ENCODE measurements at regions not wholly inside any gene's neighbourhood (a gene's known extent, or its start where the extent isn't known, plus 50 kb on each side); places are given as distances from the start of the nearest gene placed in this dataset.

GRCh38 chr6:138590796-138591709 lies 91.8 kb upstream of the NHSL1 start (continued):
- peak; percentile 26 for TF ChIP-seq SKIL (IDR thresholded peaks at IDR 0.05; ENCODE audit: low read depth, poor library complexity, severe bottlenecking)
- TF ChIP-seq SMAD5 (IDR thresholded peaks at IDR 0.05; ENCODE audit: low read depth), result no peak
- peak; percentile 62 for TF ChIP-seq IKZF1 (conservative IDR thresholded peaks at IDR 0.05)

GRCh38 chr6:138592749-138593123 lies 93.4 kb upstream of the NHSL1 start:
- Histone ChIP-seq H3K4me1 (ENCODE audit: control insufficient read depth, insufficient read depth, low read length) (peaks cover 7% of the 10 kb centered on the region; the same call in 1 of the 2 replicates), H3K4me3 (peak overlapping the region; percentile 14; the same call in 1 of the 2 replicates), H3K9me3 (replicated peaks; ENCODE audit: control insufficient read depth, insufficient read depth, low read length) (no peaks in the 10 kb centered on the region), H3K4me2 (ENCODE audit: control insufficient read depth, insufficient read depth) (peak overlapping the region; percentile 86), H4K20me1 (ENCODE audit: control insufficient read depth, insufficient read depth) (no peaks in the 10 kb centered on the region), H3K79me2 (ENCODE audit: control insufficient read depth, insufficient read depth, low read length) (no peaks in the 10 kb centered on the region), H2AFZ (ENCODE audit: control insufficient read depth, low read depth, low read length) (peak overlapping the region; percentile 91), H3K36me3 (ENCODE audit: control insufficient read depth in 2 of 2, insufficient read depth in 2 of 2, low read length in 1 of 2) (no peaks in the 10 kb centered on the region), H3K27me3 (replicated peaks in 1 of 2; ENCODE audit: control insufficient read depth in 2 of 2, insufficient read depth in 2 of 2, low read length in 1 of 2) (no peaks in the 10 kb centered on the region), H3K9ac (ENCODE audit: control insufficient read depth, insufficient read depth, low read length) (peak overlapping the region; percentile 59), H3K27ac (ENCODE audit: control insufficient read depth, insufficient read depth) (peak overlapping the region; percentile 93)
- CTCF ChIA-PET, result interaction anchor here (0.7 to 10.1 kb wide), 23 partner anchors 15 to 477 kb away, joined by 3 to 418 read pairs (median 6); partner anchors contain the start of genes CCDC28A and HEBP2
- TSS peak; percentile 88 for BruUV-seq (replicated peaks)
- in situ Hi-C loops (cut with MboI) (loop anchor here (10.0 kb wide), 1 partner anchor 762 kb away; no protein-coding TSS in a partner anchor), intact Hi-C loops (cut with micrococcal nuclease; ENCODE audit: unreplicated experiment) (loop anchor here (1.0 to 2.0 kb wide), 3 partner anchors 48 to 101 kb away; no protein-coding TSS in a partner anchor)
- POLR2A ChIA-PET, result interaction anchor here (0.9 to 1.7 kb wide), 4 partner anchors 11 to 99 kb away, joined by 3 to 5 read pairs (median 3); no protein-coding TSS in a partner anchor
- FAIRE-seq (no peak), DNase-seq (ENCODE audit: low read depth, low spot score) (peak; percentile 55), ATAC-seq (peak; percentile 74)
- RAD21 ChIA-PET (ENCODE audit: unreplicated experiment), result interaction anchor here (0.7 to 5.2 kb wide), 14 partner anchors 38 to 225 kb away, joined by 3 to 115 read pairs (median 6); partner anchors contain the start of gene NHSL1
- SMC1A ChIA-PET (ENCODE audit: uncharacterized antibody, unreplicated experiment), result interaction anchor here (0.6 to 8.8 kb wide), 22 partner anchors 9 to 175 kb away, joined by 3 to 332 read pairs (median 4); partner anchors contain the start of gene CCDC28A
- WGBS (ENCODE audit: insufficient coverage, insufficient replicate concordance, low lambda C conversion rate, missing lambda C conversion rate), result 45% methylated on average over 1 of the region's 1 CpG
- TF ChIP-seq ZNF592 (IDR thresholded peaks at IDR 0.05) (0 out of 2 replicates have a peak, but pooled peaks have one; percentile 27), MEF2A (IDR thresholded peaks at IDR 0.05; ENCODE audit: insufficient read depth, low read depth, low read length) (no peak), HSF1 (IDR thresholded peaks at IDR 0.05; ENCODE audit: low read depth, low read length) (no peak), ZBTB33 (IDR thresholded peaks at IDR 0.05) (no peak)

Data from GM12878 (cell line).